Fibroblast of peridontal ligament (primary cell): ENCODE measurements at regions not wholly inside any gene's neighbourhood (a gene's known extent, or its start where the extent isn't known, plus 50 kb on each side); places are given as distances from the start of the nearest gene placed in this dataset.
A peak's percentile ranks its signal among the peaks of the same experiment; 100 is the strongest.
"Not testable (repeated sequence)": the region's sequence is repeated elsewhere in the genome, so short reads cannot be mapped to it uniquely, and the experiment has no call there.

Source experiments
- DNase-seq: peaks from one replicate; pipeline ENCODE4 v3.0.0-alpha.2; 2010; ENCODE audit errors: extremely low read depth

DNA sequence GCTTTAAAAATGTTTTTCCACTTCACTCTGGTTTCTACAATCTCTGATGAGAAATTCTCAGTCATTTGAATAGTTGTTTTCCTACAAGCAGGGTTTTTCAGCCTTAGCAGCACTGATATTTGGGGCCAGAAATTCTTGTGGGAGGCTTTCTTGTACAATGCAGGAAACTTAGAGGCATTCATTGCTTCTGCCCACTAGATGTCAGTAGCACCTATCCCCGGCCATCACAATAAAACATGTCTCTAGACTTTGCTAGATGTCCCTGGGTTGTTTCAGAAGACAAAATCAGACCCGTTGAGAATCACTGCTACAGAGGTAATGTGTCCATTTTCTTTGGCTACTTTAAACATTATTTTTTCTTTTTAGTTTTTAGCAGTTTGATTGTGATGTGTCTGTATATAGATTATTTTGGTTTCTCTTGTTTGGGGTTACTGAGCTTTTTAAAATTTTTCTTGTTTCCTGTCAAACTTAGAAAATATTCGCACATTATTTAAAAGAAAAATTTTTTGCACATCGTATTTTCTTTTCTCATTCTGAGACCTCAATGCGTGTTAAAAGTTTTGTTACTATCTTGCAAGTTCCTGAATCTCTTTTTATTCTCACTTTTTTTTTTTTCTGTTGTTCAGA, 60.8 kb upstream of the CCDC179 start:
- DNase-seq, result peak; percentile 51

DNA sequence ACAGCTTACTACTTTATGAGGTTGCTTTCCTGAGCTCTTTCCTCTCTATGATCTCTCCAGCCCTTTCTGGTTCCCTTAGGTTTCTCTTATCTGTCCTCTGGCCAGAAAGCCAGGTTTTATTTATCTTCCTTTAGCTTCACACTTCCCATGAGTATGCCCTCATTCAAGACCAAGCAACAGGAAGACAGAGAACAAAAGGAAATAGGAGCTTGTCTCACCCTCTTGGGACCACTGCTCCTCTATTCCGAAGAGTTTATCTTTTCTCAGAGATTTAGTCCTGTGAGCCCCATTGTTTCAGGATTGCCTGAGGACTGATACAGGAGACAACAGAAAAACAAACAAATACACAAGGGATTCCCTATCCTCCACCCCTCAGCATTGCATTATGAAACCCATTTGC, 62.4 kb upstream of the CCDC179 start:
- no peak for DNase-seq

DNA sequence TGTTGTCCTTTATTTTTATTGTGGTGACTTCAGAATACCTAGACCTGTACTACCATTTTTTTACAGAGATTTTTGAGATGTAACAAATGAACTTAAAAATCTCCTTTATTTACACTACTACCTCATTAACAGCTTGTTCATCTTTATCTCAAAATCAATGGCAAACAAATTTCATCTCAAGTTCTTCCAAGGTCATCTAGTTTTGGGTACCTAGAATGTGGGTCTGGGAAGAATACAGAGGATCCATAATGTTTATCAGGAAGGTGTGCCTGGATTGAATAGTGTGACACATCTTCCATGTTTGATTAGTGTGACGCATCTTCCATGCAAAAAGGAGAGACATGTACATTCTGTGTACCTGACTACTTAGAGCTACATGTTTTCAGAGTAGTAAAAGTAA, 63.3 kb upstream of the CCDC179 start:
- no peak for DNase-seq

DNA sequence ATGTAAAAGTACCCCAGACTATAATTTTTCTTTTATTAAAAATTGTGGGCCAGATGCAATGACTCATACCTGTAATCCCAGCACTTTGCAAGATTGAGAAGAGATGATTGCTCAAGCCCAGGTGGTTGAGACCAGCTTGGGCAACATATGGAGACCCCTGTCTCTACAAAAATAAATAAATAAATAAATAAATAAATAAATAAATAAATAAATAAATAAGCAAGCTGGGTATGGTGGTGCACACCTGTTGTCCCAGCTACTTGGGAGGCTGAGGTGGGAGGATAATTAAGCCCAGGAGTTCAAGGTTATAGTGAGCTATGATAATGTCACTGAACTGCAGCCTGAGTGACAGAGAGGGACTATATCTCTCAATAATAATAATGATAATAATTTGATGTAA, 66.1 kb upstream of the CCDC179 start:
- no peak for DNase-seq

DNA sequence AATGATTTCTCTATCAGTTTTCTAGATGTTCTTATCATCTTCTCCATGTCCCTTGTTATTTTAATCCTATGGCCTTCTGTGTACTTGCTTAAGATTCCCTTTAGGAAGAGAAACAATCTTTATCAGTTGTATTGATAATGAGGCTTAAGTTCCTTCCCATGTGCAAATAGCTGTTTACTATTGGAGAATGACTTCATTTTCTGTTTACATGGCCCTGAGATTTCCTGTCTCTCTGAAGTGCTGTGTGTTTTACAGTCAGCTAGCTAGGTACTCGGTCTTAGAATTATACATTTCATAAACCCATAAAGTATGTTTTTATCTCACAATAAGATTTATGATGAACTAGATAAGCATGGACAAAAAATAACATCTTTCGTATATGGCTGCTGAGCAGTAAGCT, 67.5 kb upstream of the CCDC179 start:
- DNase-seq, result no peak

DNA sequence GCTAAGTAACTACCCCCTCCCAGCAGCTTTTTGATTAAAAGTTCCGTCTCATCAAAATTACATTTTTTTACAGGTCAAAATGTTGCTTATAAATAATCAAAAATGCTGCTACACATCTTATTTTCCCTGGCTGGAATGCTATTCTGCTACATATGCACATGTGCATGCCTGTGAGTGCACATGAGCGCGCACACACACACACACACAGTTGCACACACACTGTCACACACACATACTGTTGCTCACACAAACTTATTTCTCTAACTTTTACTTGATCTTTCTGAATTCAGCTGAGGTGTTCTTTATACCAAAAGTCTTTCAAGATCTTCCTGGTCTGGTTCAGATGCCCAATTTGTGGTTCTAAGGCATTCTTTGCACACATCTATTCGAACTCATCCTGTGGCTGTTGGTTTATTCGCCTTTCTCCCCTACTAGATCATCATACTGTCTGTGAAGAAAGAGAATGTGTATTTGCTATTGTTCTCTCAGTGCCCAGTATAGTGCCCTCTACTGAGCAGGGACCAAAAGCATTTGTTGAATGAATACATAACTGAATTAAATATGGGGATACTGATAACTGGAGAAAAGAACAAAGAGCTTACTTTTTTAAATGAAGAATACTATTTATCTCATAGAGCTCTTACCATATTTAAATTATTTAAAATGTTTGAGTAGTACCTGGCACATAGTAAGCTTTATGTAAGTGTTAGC, 68.1 kb upstream of the CCDC179 start:
- DNase-seq, result no peak

DNA sequence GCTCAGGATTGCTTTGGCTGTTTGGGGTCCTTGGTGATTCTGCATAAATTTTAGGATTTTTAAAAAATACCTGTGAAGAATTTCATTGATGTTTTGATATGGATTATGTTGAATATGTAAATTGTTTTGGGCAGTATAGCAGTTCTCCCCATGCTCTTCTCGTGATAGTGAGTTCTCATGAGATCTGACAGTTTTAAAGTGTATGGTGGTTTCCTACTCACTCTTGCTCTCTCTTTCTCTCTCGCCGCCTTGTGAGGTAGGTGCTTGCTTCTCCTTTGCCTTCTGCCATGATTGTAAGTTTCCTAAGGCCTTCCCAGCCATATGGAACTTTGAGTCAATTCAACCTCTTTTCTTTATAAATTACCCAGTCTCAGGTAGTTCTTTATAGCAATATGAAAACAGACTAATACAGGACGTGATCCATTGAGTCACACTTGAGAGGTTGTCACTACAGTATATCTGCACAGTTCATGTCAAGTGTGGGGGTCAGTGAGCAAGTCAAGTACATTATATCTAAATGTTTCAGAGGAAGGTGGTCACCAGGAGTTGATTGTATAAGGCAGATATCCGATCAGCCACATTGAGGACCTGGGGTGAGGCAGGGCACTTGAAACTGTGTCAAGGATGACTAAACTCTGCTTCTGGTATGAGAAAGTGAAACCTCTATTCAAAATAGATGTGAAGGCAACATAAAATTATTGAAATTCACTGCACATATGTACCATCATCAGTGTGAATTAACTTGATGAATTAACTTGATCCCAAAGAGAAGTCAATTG, 70.7 kb upstream of the CCDC179 start:
- no peak for DNase-seq

DNA sequence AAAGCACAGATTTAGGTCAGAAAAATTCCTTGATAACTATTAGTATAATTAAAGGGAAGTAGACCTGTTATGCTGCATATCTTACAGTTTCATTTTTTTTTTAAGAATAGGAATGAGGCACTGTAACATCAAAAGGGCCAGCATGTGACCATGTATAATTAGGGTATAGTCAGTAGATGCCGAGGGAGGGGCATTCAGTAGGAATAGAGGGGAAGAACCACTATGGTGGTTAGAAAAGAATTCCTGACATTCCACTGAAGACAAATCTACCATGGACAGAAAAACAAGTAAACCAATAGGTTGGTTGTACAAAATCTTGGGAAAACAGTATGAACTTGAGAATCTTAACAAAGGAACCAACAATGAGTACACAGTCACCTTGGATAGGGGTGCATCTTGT, 78.4 kb upstream of the CCDC179 start:
- DNase-seq, result no peak

- not testable (repeated sequence) for DNase-seq
Measured at GRCh38 chr11:22941544-22941943, 81.3 kb upstream of the CCDC179 start.

GRCh38 chr11:22957786-22958185, 97.5 kb upstream of the CCDC179 start:
- DNase-seq, result no peak

DNA sequence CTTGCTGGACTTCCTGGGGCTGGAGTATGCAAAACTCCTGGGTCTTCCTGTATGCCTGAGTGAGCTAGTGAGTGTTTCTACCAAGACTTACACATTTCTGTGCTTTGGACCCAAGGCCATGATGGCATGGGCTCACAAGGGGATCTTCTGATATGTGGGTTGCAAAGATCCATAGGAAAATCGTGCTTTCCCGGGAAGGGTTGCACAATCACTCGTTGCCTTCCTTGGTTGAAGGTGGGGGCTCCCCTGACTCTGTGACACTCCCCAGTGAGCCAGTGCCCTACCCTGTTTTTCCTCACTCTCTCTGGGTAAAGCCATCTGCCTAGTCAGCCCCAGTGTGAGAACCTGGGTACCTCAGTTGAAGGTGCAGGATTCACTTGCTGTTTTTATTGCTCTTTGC, 114.0 kb upstream of the CCDC179 start:
- no peak for DNase-seq

GRCh38 chr11:22976146-22976545, 115.9 kb upstream of the CCDC179 start:
- peak; percentile 27 for DNase-seq

GRCh38 chr11:22982903-22983302, 122.6 kb upstream of the CCDC179 start:
- no peak for DNase-seq

DNA sequence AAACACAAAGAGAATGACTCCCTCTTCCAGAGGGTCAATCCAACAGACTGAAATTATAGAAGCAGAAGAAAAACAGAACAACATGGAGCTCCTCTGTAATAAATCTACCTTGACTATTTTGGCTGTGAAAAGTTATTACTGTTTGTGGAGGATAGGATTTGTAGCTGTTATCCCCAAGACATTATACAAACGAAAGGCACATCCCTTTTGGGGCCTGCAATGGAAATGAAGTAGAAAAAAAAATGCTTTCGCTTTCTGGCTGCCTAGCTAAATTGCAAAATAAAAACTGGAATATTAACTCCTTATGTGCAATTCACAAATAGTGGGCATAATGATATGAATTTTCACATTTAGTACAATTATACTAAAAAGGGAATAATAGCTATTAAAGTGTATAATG, 123.8 kb upstream of the CCDC179 start:
- DNase-seq, result no peak

GRCh38 chr11:22989371-22989770, 129.1 kb upstream of the CCDC179 start:
- DNase-seq, result no peak

- no peak for DNase-seq
Measured at GRCh38 chr11:22991196-22991595, 130.9 kb upstream of the CCDC179 start.

GRCh38 chr11:23006730-23007129, 146.5 kb upstream of the CCDC179 start:
- DNase-seq, result no peak

DNA sequence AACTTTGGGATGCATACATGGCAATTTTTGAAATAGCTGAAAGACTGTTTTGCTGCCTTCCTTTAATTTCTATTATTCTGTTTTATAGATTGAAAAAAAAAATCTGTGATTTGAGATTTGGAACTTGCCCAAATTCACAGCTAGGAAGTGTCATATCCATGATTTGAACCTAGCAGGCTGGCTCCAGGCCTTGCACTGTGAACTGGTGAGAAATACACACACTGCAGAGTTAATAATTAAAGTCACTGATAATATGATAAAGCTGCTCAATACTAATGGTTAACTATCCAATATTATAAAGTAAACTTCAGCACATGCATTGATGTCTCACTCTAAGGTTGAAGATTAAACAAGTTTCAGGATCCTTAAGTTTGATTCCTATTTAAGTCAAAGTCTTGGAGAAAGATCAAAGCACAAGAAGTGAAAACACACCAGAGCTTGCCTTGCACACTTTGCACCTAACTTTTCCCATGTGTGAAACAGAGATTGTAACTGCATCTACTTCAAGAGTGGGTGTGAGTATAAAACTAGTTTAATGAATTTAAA, 150.6 kb upstream of the CCDC179 start:
- DNase-seq, result no peak

DNA sequence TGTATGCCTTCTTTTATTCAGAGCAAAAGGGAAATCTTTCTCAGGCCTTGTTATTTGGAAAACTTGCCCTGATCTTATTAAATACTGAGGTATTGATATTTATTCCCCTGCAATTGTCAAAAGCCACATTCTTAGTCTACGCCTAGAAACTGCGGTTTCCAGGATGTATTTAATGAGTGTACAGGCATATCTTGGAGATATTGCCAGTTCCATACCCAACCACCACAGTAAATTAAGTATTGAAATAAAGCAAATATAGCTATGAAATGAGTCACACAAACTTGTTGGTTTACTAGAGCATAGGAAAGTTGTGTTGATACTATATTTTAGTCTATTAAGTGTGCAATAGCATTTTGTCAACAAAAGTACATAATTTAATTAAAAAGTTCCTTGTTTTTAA, 152.7 kb upstream of the CCDC179 start:
- no peak for DNase-seq

DNA sequence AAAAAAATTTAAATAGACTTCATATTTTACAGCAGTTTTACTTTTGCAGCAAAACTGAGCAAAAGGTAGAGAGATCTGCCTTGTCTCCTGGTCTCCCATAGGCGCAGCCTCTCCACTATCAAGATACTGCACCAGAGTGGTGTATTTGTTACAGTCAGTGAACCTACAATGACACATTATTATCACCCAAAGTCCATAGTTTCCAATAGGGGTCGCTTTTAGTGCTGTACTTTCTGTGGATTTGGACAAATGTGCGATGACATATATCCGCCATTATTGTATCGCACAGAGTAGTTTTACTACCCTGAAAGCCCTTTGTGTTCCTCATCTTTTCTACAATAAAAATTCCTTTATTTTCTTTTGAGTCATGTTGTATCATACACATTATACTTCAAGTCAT, 153.2 kb upstream of the CCDC179 start:
- DNase-seq, result no peak

- peak; percentile 44 for DNase-seq
Measured at GRCh38 chr11:23021287-23021863, 161.1 kb upstream of the CCDC179 start.

- DNase-seq, result no peak
Measured at GRCh38 chr11:23022854-23023253, 162.6 kb upstream of the CCDC179 start.
